H9 (cell line): ENCODE measurements at regions not wholly inside any gene's neighbourhood (a gene's known extent, or its start where the extent isn't known, plus 50 kb on each side); places are given as distances from the start of the nearest gene placed in this dataset.

Experiments used
- DNase-seq: peaks from one replicate; pipeline ENCODE4 v3.0.0-alpha.2; 2017
- H2AFZ ChIP-seq: one replicate; pipeline ENCODE4 v1.6.1; 2013; ENCODE audit warnings: mild to moderate bottlenecking, low read length, control low read depth, moderate library complexity
- H2AK5ac ChIP-seq: 2 replicates; pipeline ENCODE4 v1.6.1; 2013; ENCODE audit warnings: low read length, control low read depth, mixed read lengths; ENCODE audit not compliant: insufficient read length
- H2BK120ac ChIP-seq: one replicate; pipeline ENCODE4 v1.6.1; 2013; ENCODE audit warnings: low read depth, mild to moderate bottlenecking, low read length, control low read depth, inconsistent platforms; ENCODE audit not compliant: poor library complexity, severe bottlenecking
- H2BK12ac ChIP-seq: 2 replicates; pipeline ENCODE4 v1.6.1; 2013; ENCODE audit warnings: low read length, control low read depth, mixed read lengths, low read depth; ENCODE audit not compliant: insufficient read length
- H2BK15ac ChIP-seq: 2 replicates; pipeline ENCODE4 v1.6.1; 2013; ENCODE audit warnings: low read depth, low read length, control low read depth
- H2BK20ac ChIP-seq: one replicate; pipeline ENCODE4 v1.6.1; 2013; ENCODE audit warnings: low read depth, mild to moderate bottlenecking, low read length, control low read depth, inconsistent platforms; ENCODE audit not compliant: poor library complexity, severe bottlenecking
- H2BK5ac ChIP-seq: 2 replicates; pipeline ENCODE4 v1.6.1; 2013; ENCODE audit warnings: low read length, control low read depth, mixed read lengths; ENCODE audit not compliant: insufficient read length
- H3K14ac ChIP-seq: 2 replicates; pipeline ENCODE4 v1.6.1; 2013; ENCODE audit warnings: low read length, control low read depth; ENCODE audit not compliant: insufficient read depth
- H3K18ac ChIP-seq: 2 replicates; pipeline ENCODE4 v1.6.1; 2013; ENCODE audit warnings: low read depth, mild to moderate bottlenecking, mixed read lengths, low read length, control low read depth; ENCODE audit not compliant: insufficient read length
- H3K23ac ChIP-seq: 2 replicates; pipeline ENCODE4 v1.6.1; 2013; ENCODE audit warnings: low read length, control low read depth, mixed read lengths, low read depth; ENCODE audit not compliant: insufficient read length
- H3K23me2 ChIP-seq: 2 replicates; pipeline ENCODE4 v1.6.1; 2013; ENCODE audit warnings: low read depth, mild to moderate bottlenecking, mixed read lengths, low read length, control low read depth; ENCODE audit not compliant: insufficient read length, poor library complexity, severe bottlenecking
- H3K27ac ChIP-seq: 2 replicates; pipeline ENCODE4 v1.5.1; 2013; ENCODE audit warnings: low read length, control low read depth, mixed read lengths, low read depth; ENCODE audit not compliant: insufficient read length
- H3K27me3 ChIP-seq: 2 replicates; pipeline ENCODE4 v1.6.1; 2013; ENCODE audit warnings: low read length, control low read depth, inconsistent platforms; ENCODE audit not compliant: insufficient read depth
- H3K4ac ChIP-seq: 2 replicates; pipeline ENCODE4 v1.6.1; 2013; ENCODE audit warnings: low read depth, mild to moderate bottlenecking, control low read depth, inconsistent platforms, low read length, moderate library complexity
- H3K4me1 ChIP-seq: 2 replicates; pipeline ENCODE4 v1.6.1; 2013; ENCODE audit warnings: low read length, control low read depth, inconsistent platforms; ENCODE audit not compliant: insufficient read depth
- H3K4me2 ChIP-seq: 2 replicates; pipeline ENCODE4 v1.6.1; 2013; ENCODE audit warnings: low read length, control low read depth, mixed read lengths; ENCODE audit not compliant: insufficient read length, insufficient read depth
- H3K56ac ChIP-seq: 2 replicates; pipeline ENCODE4 v1.6.1; 2013; ENCODE audit warnings: low read depth, mild to moderate bottlenecking, mixed read lengths, low read length, control low read depth; ENCODE audit not compliant: insufficient read length
- H3K79me1 ChIP-seq: 2 replicates; pipeline ENCODE4 v1.6.1; 2013; ENCODE audit warnings: low read depth, mild to moderate bottlenecking, moderate library complexity, low read length, control low read depth, inconsistent platforms; ENCODE audit not compliant: insufficient read depth, poor library complexity, severe bottlenecking
- H3K79me2 ChIP-seq: 2 replicates; pipeline ENCODE4 v1.6.1; 2013; ENCODE audit warnings: low read length, control low read depth, inconsistent platforms; ENCODE audit not compliant: insufficient read depth
- H3K9ac ChIP-seq: 2 replicates; pipeline ENCODE4 v1.6.1; 2013; ENCODE audit warnings: low read length, control low read depth, mixed read lengths; ENCODE audit not compliant: insufficient read length; ENCODE audit errors: extremely low read depth
- H3K9me3 ChIP-seq: one replicate; pipeline ENCODE4 v1.6.1; 2013; ENCODE audit warnings: low read depth, low read length, inconsistent platforms; ENCODE audit not compliant: control insufficient read depth
- H3T11ph ChIP-seq: one replicate; pipeline ENCODE4 v1.6.1; 2013; ENCODE audit warnings: mild to moderate bottlenecking, low read length, control low read depth, inconsistent platforms
- H4K20me1 ChIP-seq: one replicate; pipeline ENCODE4 v1.6.1; 2013; ENCODE audit not compliant: control insufficient read depth, insufficient read length, insufficient read depth
- H4K5ac ChIP-seq: 2 replicates; pipeline ENCODE4 v1.6.1; 2013; ENCODE audit warnings: low read depth, mild to moderate bottlenecking, mixed read lengths, low read length, control low read depth; ENCODE audit not compliant: insufficient read length
- H4K8ac ChIP-seq: replicated peaks from 2 replicates; pipeline ENCODE4 v1.6.1; 2013; ENCODE audit warnings: low read length, control low read depth, mixed read lengths, low read depth; ENCODE audit not compliant: insufficient read length
- H4K91ac ChIP-seq: 2 replicates; pipeline ENCODE4 v1.6.1; 2013; ENCODE audit warnings: low read depth, mild to moderate bottlenecking, moderate library complexity, mixed read lengths, low read length, control low read depth; ENCODE audit not compliant: insufficient read length
- H3K27ac Mint-ChIP-seq, 3 experiments: 2 replicates in 2 of 3; 3 replicates in 1 of 3; pipeline ENCODE4 v1.8.0; 2020 to 2021; ENCODE audit warnings: mixed read lengths in 3 of 3, mild to moderate bottlenecking in 1 of 3, moderate library complexity in 1 of 3
- H3K27me3 Mint-ChIP-seq: 2 replicates; pipeline ENCODE4 v1.8.0; 2021; ENCODE audit warnings: low read depth, mild to moderate bottlenecking, moderate library complexity, mixed read lengths
- H3K36me3 Mint-ChIP-seq, 3 experiments: 2 replicates in 2 of 3; 3 replicates in 1 of 3; pipeline ENCODE4 v1.8.0; 2020 to 2021; ENCODE audit warnings: low read depth in 3 of 3, mixed read lengths in 3 of 3; ENCODE audit not compliant: insufficient read depth in 1 of 3
- H3K4me1 Mint-ChIP-seq, 2 experiments: 2 replicates each; pipeline ENCODE4 v1.8.0; 2020; ENCODE audit warnings: mixed read lengths in 2 of 2
- H3K4me3 Mint-ChIP-seq, 2 experiments: 2 replicates in 1 of 2; 3 replicates in 1 of 2; pipeline ENCODE4 v1.8.0; 2020 to 2021; ENCODE audit warnings: mild to moderate bottlenecking in 2 of 2, mixed read lengths in 2 of 2, moderate library complexity in 1 of 2
- H3K9me3 Mint-ChIP-seq, 2 experiments: 2 replicates in 1 of 2; 3 replicates in 1 of 2; pipeline ENCODE4 v1.8.0; 2020; ENCODE audit warnings: mild to moderate bottlenecking in 2 of 2, mixed read lengths in 2 of 2, moderate library complexity in 1 of 2
- CTCF ChIP-seq: fragments of 200-600 bp; sonication (generic); conservative IDR thresholded peaks from 3 replicates; pipeline ENCODE4 v1.8.0; 2021; ENCODE audit warnings: antibody characterized with exemption, mild to moderate bottlenecking
- WGBS: extraction: QIAGEN DNeasy Blood & Tissue Kit; methylation state at CpG from one replicate; pipeline ENCODE4 v1.1.7; 2013; ENCODE audit warnings: missing lambda C conversion rate, low lambda C conversion rate, mixed read lengths; ENCODE audit not compliant: insufficient read length; ENCODE audit errors: extremely low coverage; 5-methylcytosine and 5-hydroxymethylcytosine counted together

GRCh38 chr11:13120691-13121090 lies 111.6 kb downstream of the RASSF10 start:
- Mint-ChIP-seq H3K36me3 (peaks cover 4 to 21% (median 7%) of the 10 kb centered on the region in 3 experiments; a peak in 6 of 7 replicates), H3K4me3 (no peak overlapping the region), H3K4me1 (peaks cover 15 to 17% of the 10 kb centered on the region in 2 experiments), H3K9me3 (peaks cover 17 to 26% of the 10 kb centered on the region in 2 experiments), H3K27me3 (no peaks in the 10 kb centered on the region; the same call in none of the 2 replicates), H3K27ac (peak overlapping the region in 1 of 3 experiments; percentile 6; a peak in 1 of 7 replicates)
- H4K20me1 ChIP-seq: no peaks in the 10 kb centered on the region
- WGBS: no CpG with 5 or more reads among the region's 3 CpGs
- DNase-seq: no peak
- H3K4me1 ChIP-seq: no peaks in the 10 kb centered on the region
- no peak overlapping the region for H4K8ac ChIP-seq
- H2BK5ac ChIP-seq: no peak overlapping the region
- H3T11ph ChIP-seq: no peak overlapping the region
- no peak overlapping the region for H2BK12ac ChIP-seq
- no peaks in the 10 kb centered on the region for H3K27me3 ChIP-seq
- H3K18ac ChIP-seq: no peak overlapping the region
- TF ChIP-seq CTCF: no peak
- no peak overlapping the region for H3K4ac ChIP-seq
- no peak overlapping the region for H4K91ac ChIP-seq
- H3K79me2 ChIP-seq: no peaks in the 10 kb centered on the region
- no peak overlapping the region for H3K14ac ChIP-seq
- H3K79me1 ChIP-seq: no peaks in the 10 kb centered on the region
- H3K23ac ChIP-seq: no peak overlapping the region
- H2BK20ac ChIP-seq: no peak overlapping the region
- no peak overlapping the region for H2AK5ac ChIP-seq
- peaks cover 8% of the 10 kb centered on the region for H3K9me3 ChIP-seq
- H3K27ac ChIP-seq: no peak overlapping the region
- H4K5ac ChIP-seq: no peak overlapping the region
- no peak overlapping the region for H3K56ac ChIP-seq
- H2AFZ ChIP-seq: no peak overlapping the region
- no peak overlapping the region for H2BK15ac ChIP-seq
- no peak overlapping the region for H2BK120ac ChIP-seq
- H3K9ac ChIP-seq: no peak overlapping the region
- no peak overlapping the region for H3K4me2 ChIP-seq
- H3K23me2 ChIP-seq: no peaks in the 10 kb centered on the region
